Sigmoid colon (tissue), 6 donors: ENCODE measurements at regions not wholly inside any gene's neighbourhood (a gene's known extent, or its start where the extent isn't known, plus 50 kb on each side); places are given as distances from the start of the nearest gene placed in this dataset.

Experiments used
- DNase-seq: peaks from one replicate; pipeline ENCODE4 v3.0.0-alpha.2; 2019
- H3K27ac ChIP-seq, 4 donors: fragments of 200-600 bp; sonication (generic); one replicate each; pipeline ENCODE4 v1.5.1; 2016 to 2019; ENCODE audit warnings: mild to moderate bottlenecking in 1 of 4
- H3K27me3 ChIP-seq, 3 donors: fragments of 200-600 bp; sonication (generic); one replicate each; pipeline ENCODE4 v1.5.1; 2019; ENCODE audit warnings: mild to moderate bottlenecking in 1 of 3
- H3K36me3 ChIP-seq, 4 donors: fragments of 200-600 bp; sonication (generic); one replicate each; pipeline ENCODE4 v1.5.1; 2016 to 2019
- H3K4me1 ChIP-seq, 4 donors: fragments of 200-600 bp; sonication (generic); one replicate each; pipeline ENCODE4 v1.5.1; 2017 to 2019
- H3K4me3 ChIP-seq, 4 donors: fragments of 200-600 bp; sonication (generic); one replicate each; pipeline ENCODE4 v1.5.1; 2017 to 2019; ENCODE audit warnings: mild to moderate bottlenecking in 2 of 4, moderate library complexity in 1 of 4
- H3K9me3 ChIP-seq, 4 donors: fragments of 200-600 bp in 3 of 4; sonication (generic) in 3 of 4; one replicate each; pipeline versions ENCODE4 v1.5.1 to v1.6.1; 2013 to 2019
- CTCF ChIP-seq, 4 experiments: fragments of 450-650 bp in 3 of 4; fragments of 200-600 bp in 1 of 4; IDR thresholded peaks; one replicate each; pipeline ENCODE4 v1.5.1; 2016 to 2019; ENCODE audit warnings: antibody characterized with exemption in 4 of 4, mild to moderate bottlenecking in 3 of 4, moderate library complexity in 2 of 4
- EP300 ChIP-seq, 4 donors: sonication (generic); formaldehyde crosslinking; IDR thresholded peaks; one replicate each; pipeline ENCODE4 v1.6.1; 2017; ENCODE audit warnings: antibody characterized with exemption in 4 of 4
- POLR2A ChIP-seq, 2 donors: fragments of 450-650 bp; IDR thresholded peaks; one replicate each; pipeline ENCODE4 v1.6.1; 2016; ENCODE audit warnings: antibody characterized with exemption in 2 of 2, mild to moderate bottlenecking in 2 of 2, moderate library complexity in 2 of 2
- POLR2AphosphoS5 ChIP-seq, 4 donors: sonication (generic); formaldehyde crosslinking; IDR thresholded peaks; one replicate each; pipeline ENCODE4 v1.6.1; 2017; ENCODE audit warnings: antibody characterized with exemption in 4 of 4
- WGBS, 2 donors: extraction: QIAGEN DNeasy Blood & Tissue Kit; methylation state at CpG; one replicate each; pipeline ENCODE4 v1.1.7; 2013; 5-methylcytosine and 5-hydroxymethylcytosine counted together
- intact Hi-C: fragments of 100-400 bp; cut with DNase I; formaldehyde crosslinking; loops from one replicate; pipeline ENCODE4 v1.15.1; 2023
- donor health status: healthy with polysubstance abuse.
- donor health status: healthy.

- no peaks in the 10 kb centered on the region for H3K36me3 ChIP-seq
- H3K9me3 ChIP-seq, result no peaks in the 10 kb centered on the region
- TF ChIP-seq CTCF (IDR thresholded peaks at IDR 0.05) (no peak), POLR2A (IDR thresholded peaks at IDR 0.05) (no peak), EP300 (IDR thresholded peaks at IDR 0.05) (no peak), POLR2AphosphoS5 (IDR thresholded peaks at IDR 0.05) (no peak)
- intact Hi-C loops, result no loop called here
- no peaks in the 10 kb centered on the region for H3K27me3 ChIP-seq
- DNase-seq, result no peak
- no peaks in the 10 kb centered on the region for H3K4me1 ChIP-seq
- WGBS, 2 donors, result 76 to 82% methylated on average over 5 of the region's 5 CpGs
- no peak overlapping the region for H3K4me3 ChIP-seq
- H3K27ac ChIP-seq, result no peak overlapping the region
Observed at GRCh38 chr20:54716174-54716747, 240.9 kb downstream of the DOK5 start.

DNA sequence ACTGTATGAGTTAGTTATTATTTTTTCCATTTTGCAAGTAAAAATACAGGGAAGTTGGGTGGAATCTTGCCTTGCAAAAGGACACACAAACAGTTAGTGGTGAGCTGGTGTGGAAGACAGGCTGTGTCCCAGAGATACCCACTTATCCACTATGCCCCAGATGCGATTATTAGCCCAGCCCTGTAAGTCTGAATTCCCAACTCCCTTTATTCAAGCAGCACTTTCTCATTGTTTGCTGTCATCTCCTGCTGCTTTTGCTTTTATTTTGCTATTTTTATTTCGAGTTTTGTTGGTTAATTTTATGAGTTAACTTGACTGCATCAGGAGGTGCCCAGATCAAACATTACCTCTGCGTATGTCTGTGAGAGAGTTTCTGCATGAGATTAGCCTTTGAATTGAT is 239.4 kb downstream of the DOK5 start:
- H3K9me3 ChIP-seq, result no peaks in the 10 kb centered on the region
- H3K27ac ChIP-seq, result no peak overlapping the region
- H3K4me3 ChIP-seq, result no peak overlapping the region
- 48 to 70% methylated on average over 3 of the region's 3 CpGs for WGBS, 2 donors
- H3K36me3 ChIP-seq, result no peaks in the 10 kb centered on the region
- DNase-seq, result no peak
- H3K27me3 ChIP-seq, result no peaks in the 10 kb centered on the region
- intact Hi-C loops, result no loop called here
- TF ChIP-seq EP300 (IDR thresholded peaks at IDR 0.05) (no peak), POLR2AphosphoS5 (IDR thresholded peaks at IDR 0.05) (no peak), CTCF (IDR thresholded peaks at IDR 0.05) (no peak), POLR2A (IDR thresholded peaks at IDR 0.05) (no peak)
- no peaks in the 10 kb centered on the region for H3K4me1 ChIP-seq

DNA sequence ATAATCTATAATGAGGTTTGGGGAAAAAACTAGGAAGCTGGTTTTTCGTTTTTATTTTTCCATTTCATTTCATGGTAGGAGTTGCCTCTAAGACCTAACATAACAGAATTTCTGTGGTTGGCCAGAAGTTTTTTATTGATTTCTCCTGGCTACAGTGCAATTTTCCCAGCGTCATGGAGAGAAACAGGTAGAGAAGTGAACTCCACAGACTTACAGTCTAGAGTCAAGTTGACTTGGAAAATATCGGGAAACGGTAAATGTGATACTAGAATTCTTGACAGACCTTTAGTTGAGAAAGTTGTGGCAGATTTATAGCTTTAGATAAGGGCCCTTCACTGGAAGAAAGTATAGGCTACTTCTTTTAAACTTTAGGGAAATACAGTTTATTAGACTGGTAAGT is 238.3 kb downstream of the DOK5 start:
- intact Hi-C loops, result no loop called here
- no peaks in the 10 kb centered on the region for H3K36me3 ChIP-seq
- no peak for DNase-seq
- H3K27me3 ChIP-seq, result no peaks in the 10 kb centered on the region
- TF ChIP-seq POLR2A (IDR thresholded peaks at IDR 0.05) (no peak), EP300 (IDR thresholded peaks at IDR 0.05) (no peak), POLR2AphosphoS5 (IDR thresholded peaks at IDR 0.05) (no peak), CTCF (IDR thresholded peaks at IDR 0.05) (no peak)
- 72 to 84% methylated on average over 4 of the region's 4 CpGs for WGBS, 2 donors
- no peaks in the 10 kb centered on the region for H3K9me3 ChIP-seq
- H3K4me1 ChIP-seq, result no peaks in the 10 kb centered on the region
- no peak overlapping the region for H3K4me3 ChIP-seq
- no peak overlapping the region for H3K27ac ChIP-seq

GRCh38 chr20:54711071-54711470 is 235.7 kb downstream of the DOK5 start:
- no peak overlapping the region for H3K27ac ChIP-seq
- H3K9me3 ChIP-seq, result no peaks in the 10 kb centered on the region
- no peak for DNase-seq
- H3K36me3 ChIP-seq, result no peaks in the 10 kb centered on the region
- 76 to 83% methylated on average over 4 of the region's 4 CpGs for WGBS, 2 donors
- TF ChIP-seq CTCF (IDR thresholded peaks at IDR 0.05) (no peak), POLR2AphosphoS5 (IDR thresholded peaks at IDR 0.05) (no peak), POLR2A (IDR thresholded peaks at IDR 0.05) (no peak), EP300 (IDR thresholded peaks at IDR 0.05) (no peak)
- intact Hi-C loops, result no loop called here
- no peaks in the 10 kb centered on the region for H3K27me3 ChIP-seq
- no peak overlapping the region for H3K4me3 ChIP-seq
- H3K4me1 ChIP-seq, result no peaks in the 10 kb centered on the region

DNA sequence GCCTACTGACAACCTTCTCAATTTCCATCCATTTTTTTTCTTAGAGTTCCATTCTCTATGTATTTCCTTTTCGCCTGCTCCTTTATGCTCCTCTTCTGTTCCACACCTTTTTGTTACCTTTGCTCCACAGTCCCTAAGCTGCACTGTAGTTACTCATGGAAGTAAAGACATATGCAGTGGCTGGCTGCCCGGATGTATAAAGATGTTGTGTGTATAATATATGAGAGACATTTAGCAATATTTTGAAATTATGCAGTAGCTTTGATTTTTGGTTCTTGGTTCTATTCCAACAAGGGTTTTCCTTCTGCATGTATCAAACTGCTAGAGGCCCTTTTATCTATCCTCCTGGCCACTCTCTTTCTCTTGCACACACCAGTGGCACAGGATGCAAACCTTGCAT is 234.9 kb downstream of the DOK5 start:
- TF ChIP-seq EP300 (IDR thresholded peaks at IDR 0.05) (no peak), POLR2AphosphoS5 (IDR thresholded peaks at IDR 0.05) (no peak), CTCF (IDR thresholded peaks at IDR 0.05) (no peak), POLR2A (IDR thresholded peaks at IDR 0.05) (no peak)
- WGBS, 2 donors, result 81 to 87% methylated on average over 2 of the region's 2 CpGs
- DNase-seq, result no peak
- Histone ChIP-seq H3K36me3 (no peaks in the 10 kb centered on the region), H3K27me3 (no peaks in the 10 kb centered on the region), H3K27ac (no peak overlapping the region), H3K4me1 (no peaks in the 10 kb centered on the region), H3K9me3 (no peaks in the 10 kb centered on the region), H3K4me3 (no peak overlapping the region)
- intact Hi-C loops, result no loop called here
